Caco-2 (cell line): ENCODE measurements at regions not wholly inside any gene's neighbourhood (a gene's known extent, or its start where the extent isn't known, plus 50 kb on each side); places are given as distances from the start of the nearest gene placed in this dataset.

Source experiments
- BruUV-seq: library from RNA; stranded (reverse); fragments of 400-500 nt; replicated peaks from 2 replicates; lab custom pipeline; 2021; lab: Mats Ljungman, UMichigan
- CTCF ChIA-PET: fragments of 300-600 bp; sonication (Branson Sonifier 250); formaldehyde crosslinking; loops from one replicate; lab custom pipeline; 2022; ENCODE audit warnings: antibody characterized with exemption; lab: Charles Lee
- POLR2A ChIA-PET: fragments of 300-600 bp; sonication (Branson Sonifier 250); formaldehyde crosslinking; loops from one replicate; lab custom pipeline; 2022; ENCODE audit warnings: antibody characterized with exemption; lab: Charles Lee
- DNase-seq, 2 experiments: peaks; one replicate each; pipeline versions ENCODE4 v3.0.0 to v3.0.0-alpha.2; 2020 to 2022
- H3K27me3 ChIP-seq: replicated peaks from 2 replicates; pipeline ENCODE4 v1.6.0; 2011; ENCODE audit warnings: low read length; ENCODE audit not compliant: control insufficient read depth, insufficient read depth
- H3K36me3 ChIP-seq: 2 replicates; pipeline ENCODE4 v1.5.1; 2011; ENCODE audit warnings: low read length; ENCODE audit not compliant: control insufficient read depth, insufficient read depth
- H3K4me1 ChIP-seq: fragments of 250-450 bp; sonication (Bioruptor Pico); 2 replicates; pipeline ENCODE4 v1.5.1; 2020; ENCODE audit warnings: mild to moderate bottlenecking
- H3K4me3 ChIP-seq: 2 replicates; pipeline ENCODE4 v1.5.1; 2011; ENCODE audit warnings: low read depth, mild to moderate bottlenecking, control low read depth, low read length
- H3K9me3 ChIP-seq: fragments of 250-450 bp; sonication (Bioruptor Pico); 2 replicates; pipeline ENCODE4 v1.5.1; 2020; ENCODE audit warnings: mild to moderate bottlenecking, moderate library complexity
- H3K27ac Mint-ChIP-seq: one replicate; pipeline ENCODE4 v1.8.0; 2022; ENCODE audit warnings: mixed read lengths; ENCODE audit not compliant: unreplicated experiment
- H3K27me3 Mint-ChIP-seq: one replicate; pipeline ENCODE4 v1.8.0; 2022; ENCODE audit warnings: mixed read lengths; ENCODE audit not compliant: insufficient read depth, unreplicated experiment
- H3K36me3 Mint-ChIP-seq: one replicate; pipeline ENCODE4 v1.8.0; 2022; ENCODE audit warnings: mild to moderate bottlenecking, mixed read lengths; ENCODE audit not compliant: insufficient read depth, unreplicated experiment
- H3K4me1 Mint-ChIP-seq: one replicate; pipeline ENCODE4 v1.8.0; 2022; ENCODE audit warnings: low read depth, mixed read lengths; ENCODE audit not compliant: unreplicated experiment
- H3K4me3 Mint-ChIP-seq: one replicate; pipeline ENCODE4 v1.8.0; 2022; ENCODE audit warnings: mild to moderate bottlenecking, moderate library complexity, mixed read lengths; ENCODE audit not compliant: unreplicated experiment
- H3K9me3 Mint-ChIP-seq: one replicate; pipeline ENCODE4 v1.8.0; 2022; ENCODE audit warnings: mixed read lengths; ENCODE audit not compliant: unreplicated experiment
- intact Hi-C: fragments of 100-400 bp; cut with micrococcal nuclease; formaldehyde crosslinking; loops from one replicate; pipeline ENCODE4 v1.10.0; 2022; ENCODE audit not compliant: unreplicated experiment
- TF ChIP-seq, protein P1 (sequence below), 2 experiments: fragments of 200-600 bp in 1 of 2; IDR thresholded peaks; 1 replicate in 1 of 2; 2 replicates in 1 of 2; pipeline versions ENCODE4 v1.5.1 to v1.8.0; 2011 to 2022; ENCODE audit warnings: antibody characterized with exemption in 1 of 2, control low read depth in 1 of 2, inconsistent platforms in 1 of 2, low read depth in 1 of 2, low read length in 1 of 2, mild to moderate bottlenecking in 1 of 2, moderate library complexity in 1 of 2; ENCODE audit not compliant: insufficient read depth in 1 of 2, severe bottlenecking in 1 of 2, unreplicated experiment in 1 of 2

- no peaks in the 10 kb centered on the region for H3K36me3 ChIP-seq
- peaks cover 14% of the 10 kb centered on the region for H3K4me1 Mint-ChIP-seq
- DNase-seq: no peak
- BruUV-seq: no TSS peak
- no peak overlapping the region for H3K4me3 Mint-ChIP-seq
- H3K4me3 ChIP-seq: no peak overlapping the region
- H3K27me3 Mint-ChIP-seq: no peaks in the 10 kb centered on the region
- no peaks in the 10 kb centered on the region for H3K27me3 ChIP-seq
- TF ChIP-seq, protein P1, sequence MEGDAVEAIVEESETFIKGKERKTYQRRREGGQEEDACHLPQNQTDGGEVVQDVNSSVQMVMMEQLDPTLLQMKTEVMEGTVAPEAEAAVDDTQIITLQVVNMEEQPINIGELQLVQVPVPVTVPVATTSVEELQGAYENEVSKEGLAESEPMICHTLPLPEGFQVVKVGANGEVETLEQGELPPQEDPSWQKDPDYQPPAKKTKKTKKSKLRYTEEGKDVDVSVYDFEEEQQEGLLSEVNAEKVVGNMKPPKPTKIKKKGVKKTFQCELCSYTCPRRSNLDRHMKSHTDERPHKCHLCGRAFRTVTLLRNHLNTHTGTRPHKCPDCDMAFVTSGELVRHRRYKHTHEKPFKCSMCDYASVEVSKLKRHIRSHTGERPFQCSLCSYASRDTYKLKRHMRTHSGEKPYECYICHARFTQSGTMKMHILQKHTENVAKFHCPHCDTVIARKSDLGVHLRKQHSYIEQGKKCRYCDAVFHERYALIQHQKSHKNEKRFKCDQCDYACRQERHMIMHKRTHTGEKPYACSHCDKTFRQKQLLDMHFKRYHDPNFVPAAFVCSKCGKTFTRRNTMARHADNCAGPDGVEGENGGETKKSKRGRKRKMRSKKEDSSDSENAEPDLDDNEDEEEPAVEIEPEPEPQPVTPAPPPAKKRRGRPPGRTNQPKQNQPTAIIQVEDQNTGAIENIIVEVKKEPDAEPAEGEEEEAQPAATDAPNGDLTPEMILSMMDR (IDR thresholded peaks at IDR 0.05; ENCODE audit: insufficient read depth in 1 of 2, low read depth in 1 of 2, low read length in 1 of 2, severe bottlenecking in 1 of 2, unreplicated experiment in 1 of 2): no peak
- intact Hi-C loops: no loop called here
- ChIA-PET CTCF (no interaction called here), POLR2A (no interaction called here)
- no peak overlapping the region for H3K27ac Mint-ChIP-seq
- H3K9me3 Mint-ChIP-seq: peaks cover 20% of the 10 kb centered on the region
- H3K9me3 ChIP-seq: no peaks in the 10 kb centered on the region
- H3K4me1 ChIP-seq: peaks cover 28% of the 10 kb centered on the region; the same call in 1 of the 2 replicates
- no peaks in the 10 kb centered on the region for H3K36me3 Mint-ChIP-seq
These were observed 103.4 kb downstream of the DDIT4L start for GRCh38 chr4:100086766-100087431.

GRCh38 chr4:100084892-100085291, 105.4 kb downstream of the DDIT4L start:
- intact Hi-C loops: no loop called here
- Mint-ChIP-seq H3K27me3 (no peaks in the 10 kb centered on the region), H3K9me3 (peaks cover 20% of the 10 kb centered on the region), H3K27ac (peak overlapping the region; percentile 59), H3K4me3 (no peak overlapping the region), H3K36me3 (no peaks in the 10 kb centered on the region), H3K4me1 (peaks cover 14% of the 10 kb centered on the region)
- DNase-seq: no peak
- CTCF ChIA-PET: interaction anchor here (1.0 kb wide), 1 partner anchor 9 kb away, joined by 3 read pairs; no protein-coding TSS in a partner anchor
- Histone ChIP-seq H3K4me1 (peaks cover 28% of the 10 kb centered on the region; the same call in 1 of the 2 replicates), H3K27me3 (no peaks in the 10 kb centered on the region), H3K4me3 (no peak overlapping the region), H3K36me3 (no peaks in the 10 kb centered on the region), H3K9me3 (no peaks in the 10 kb centered on the region)
- POLR2A ChIA-PET: no interaction called here
- TF ChIP-seq, protein P1 (IDR thresholded peaks at IDR 0.05; ENCODE audit: insufficient read depth in 1 of 2, low read depth in 1 of 2, low read length in 1 of 2, severe bottlenecking in 1 of 2, unreplicated experiment in 1 of 2): no peak
- no TSS peak for BruUV-seq

DNA sequence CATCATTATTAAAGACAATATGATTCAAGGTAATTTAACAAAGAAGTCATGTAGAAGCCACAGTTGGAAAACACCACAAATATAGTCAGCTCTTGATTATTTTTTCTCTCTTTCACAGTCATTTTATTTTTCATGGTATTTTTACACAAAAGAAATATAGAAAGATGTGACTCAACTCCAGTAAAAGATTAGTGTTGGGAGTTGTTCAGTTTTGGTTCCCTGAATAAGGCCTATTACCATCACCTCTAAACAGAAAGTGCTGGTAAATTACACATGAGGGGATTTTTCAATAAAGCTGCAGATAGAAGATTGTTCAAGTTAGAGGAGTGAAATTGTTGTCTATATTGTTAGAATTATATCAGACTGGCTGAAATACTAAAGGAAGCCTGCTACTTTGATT, 107.0 kb downstream of the DDIT4L start:
- peaks cover 28% of the 10 kb centered on the region; the same call in 1 of the 2 replicates for H3K4me1 ChIP-seq
- ChIA-PET POLR2A (no interaction called here), CTCF (no interaction called here)
- DNase-seq: no peak
- no peaks in the 10 kb centered on the region for H3K36me3 ChIP-seq
- H3K36me3 Mint-ChIP-seq: no peaks in the 10 kb centered on the region
- TF ChIP-seq, protein P1 (IDR thresholded peaks at IDR 0.05; ENCODE audit: insufficient read depth in 1 of 2, low read depth in 1 of 2, low read length in 1 of 2, severe bottlenecking in 1 of 2, unreplicated experiment in 1 of 2): no peak
- no peak overlapping the region for H3K4me3 Mint-ChIP-seq
- BruUV-seq: no TSS peak
- peaks cover 20% of the 10 kb centered on the region for H3K9me3 Mint-ChIP-seq
- no peak overlapping the region for H3K4me3 ChIP-seq
- peaks cover 3% of the 10 kb centered on the region for H3K27me3 Mint-ChIP-seq
- H3K9me3 ChIP-seq: no peaks in the 10 kb centered on the region
- H3K27me3 ChIP-seq: no peaks in the 10 kb centered on the region
- no peak overlapping the region for H3K27ac Mint-ChIP-seq
- intact Hi-C loops: no loop called here
- peaks cover 14% of the 10 kb centered on the region for H3K4me1 Mint-ChIP-seq
